ELF-1 (cell line): ENCODE measurements at regions not wholly inside any gene's neighbourhood (a gene's known extent, or its start where the extent isn't known, plus 50 kb on each side); places are given as distances from the start of the nearest gene placed in this dataset.
"Not testable (repeated sequence)": the region's sequence is repeated elsewhere in the genome, so short reads cannot be mapped to it uniquely, and the experiment has no call there.

Experiments
- DNase-seq: peaks from one replicate; pipeline ENCODE4 v3.0.0-alpha.2; 2016; ENCODE audit warnings: low read depth, low spot score

- DNase-seq: no peak
Measured at GRCh38 chr3:25844891-25845290, 55.0 kb downstream of the OXSM start.

DNA sequence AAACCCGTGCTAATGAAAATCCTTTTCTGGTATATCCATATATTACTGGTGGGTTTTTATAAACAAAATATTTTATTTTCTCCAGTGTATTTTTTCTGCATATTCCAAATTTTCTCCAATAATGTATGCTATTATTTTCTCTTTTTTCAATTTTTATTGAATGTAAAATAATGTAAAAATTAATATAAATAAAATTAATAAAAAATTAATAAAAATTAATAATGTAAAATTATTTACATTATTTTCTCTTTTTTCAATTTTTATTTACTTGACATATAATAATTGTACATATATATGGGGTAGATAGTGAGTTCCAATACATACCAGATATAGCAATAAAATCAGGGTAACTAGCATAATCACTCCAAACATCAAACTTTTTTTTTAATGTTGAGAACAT is 56.4 kb downstream of the OXSM start:
- DNase-seq: no peak

DNA sequence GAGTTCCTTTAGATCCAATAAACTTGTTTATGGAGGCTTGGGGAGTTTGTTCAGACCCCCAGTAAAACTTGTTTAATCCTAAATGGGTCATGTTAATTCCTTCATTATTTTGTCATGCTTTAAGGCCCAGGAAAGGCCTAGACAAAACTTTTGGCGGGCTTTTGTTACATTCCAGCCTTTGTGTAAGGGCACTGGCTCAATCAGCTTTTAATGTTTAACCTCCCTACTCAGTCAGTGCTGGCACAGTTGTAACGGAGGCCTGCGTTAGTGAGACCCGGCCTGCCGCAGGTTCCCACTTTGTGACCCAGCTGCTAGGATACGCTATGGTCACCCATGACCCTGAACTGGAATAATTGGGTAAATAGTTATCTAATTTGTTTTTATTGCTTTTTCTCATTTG is 59.2 kb downstream of the OXSM start:
- DNase-seq: no peak

GRCh38 chr3:25849641-25850385 is 59.9 kb downstream of the OXSM start:
- no peak for DNase-seq

GRCh38 chr3:25851693-25852259 is 61.9 kb downstream of the OXSM start:
- DNase-seq: not testable (repeated sequence)

DNA sequence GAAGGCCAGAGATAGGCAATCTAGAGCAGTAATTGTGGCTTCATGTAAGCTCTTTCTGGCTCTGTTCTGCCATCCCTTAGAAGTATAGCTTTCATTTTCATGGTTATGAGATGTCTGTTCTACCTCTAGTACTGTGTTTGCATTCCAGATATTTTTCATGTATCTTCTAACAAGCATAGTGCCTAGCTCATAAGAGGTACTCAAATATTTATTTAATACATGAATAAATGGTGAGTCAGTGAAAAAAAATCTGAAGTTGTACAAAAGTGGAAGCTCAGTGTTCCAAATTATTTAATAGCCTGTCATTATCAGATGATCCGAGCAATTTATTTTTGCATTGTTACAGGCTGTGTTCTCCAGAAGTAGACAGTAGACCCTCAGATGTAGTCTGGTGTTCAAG is 64.3 kb downstream of the OXSM start:
- no peak for DNase-seq

DNA sequence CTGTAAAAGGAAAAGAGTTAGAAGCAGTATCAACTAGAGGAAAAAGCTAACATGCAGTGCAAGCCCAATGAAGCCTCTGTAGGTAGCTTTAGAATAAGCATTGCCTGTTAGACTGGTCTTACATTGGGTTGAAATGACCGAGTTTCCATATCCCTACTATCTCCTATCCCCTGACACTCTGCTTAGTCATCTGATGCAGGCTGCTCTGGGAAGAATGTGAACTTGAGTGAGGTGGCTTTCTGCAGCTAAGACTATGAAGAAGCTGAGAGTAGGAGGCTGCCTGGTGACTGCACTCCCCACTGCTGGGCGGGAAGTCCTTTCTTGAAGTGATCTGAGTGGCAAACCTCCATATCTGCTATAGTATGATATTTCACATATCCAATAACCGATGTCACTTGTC is 64.7 kb downstream of the OXSM start:
- no peak for DNase-seq

GRCh38 chr3:25855266-25855784 is 65.4 kb downstream of the OXSM start:
- no peak for DNase-seq

DNA sequence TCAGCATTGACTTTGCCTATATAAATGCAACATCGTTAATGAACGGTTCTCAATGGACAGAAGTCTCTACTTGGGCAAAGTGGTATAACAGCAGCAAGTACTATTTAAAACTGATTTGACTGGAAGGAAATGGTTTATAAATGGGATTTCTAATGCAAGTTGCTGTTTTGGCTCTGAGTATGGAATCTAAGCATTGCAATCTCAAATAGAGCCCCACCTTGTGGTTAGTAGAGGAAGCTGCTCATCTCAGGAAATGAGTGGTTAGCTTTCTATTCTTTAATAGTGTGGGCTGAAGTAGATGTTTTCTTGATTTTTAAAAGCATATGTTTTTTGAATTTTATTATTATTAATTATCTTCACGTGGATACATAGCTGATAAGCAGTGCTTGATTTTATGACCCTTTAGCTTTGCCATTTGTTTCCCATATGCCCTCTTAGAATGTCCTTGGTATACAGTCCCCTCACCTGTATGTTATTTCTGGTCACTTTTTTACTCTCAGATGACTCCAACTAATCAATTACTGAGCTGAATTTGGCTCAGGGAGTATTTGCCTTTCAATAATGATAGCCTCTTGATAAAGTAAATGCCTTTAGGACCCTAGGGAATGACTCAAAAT is 67.1 kb downstream of the OXSM start:
- no peak for DNase-seq

DNA sequence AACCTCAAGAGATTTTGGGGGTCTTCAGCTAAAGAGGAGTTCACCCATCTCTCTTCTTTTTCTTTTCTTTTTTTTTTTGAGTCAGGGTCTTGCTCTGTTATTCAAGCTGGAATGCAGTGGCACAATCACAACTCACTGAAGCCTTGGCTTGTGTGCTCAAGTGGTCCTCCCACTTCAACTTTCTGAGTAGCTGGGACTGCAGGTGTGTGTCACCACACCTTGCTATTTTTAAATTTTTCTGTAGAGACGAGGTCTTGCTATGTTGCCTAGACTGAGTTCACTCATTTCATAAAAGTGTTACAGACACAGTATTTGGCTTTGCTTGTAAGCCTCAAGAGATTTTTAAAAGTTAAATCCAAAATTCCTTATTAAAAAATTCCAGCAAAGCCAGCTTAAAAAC is 71.7 kb downstream of the OXSM start:
- DNase-seq: no peak

DNA sequence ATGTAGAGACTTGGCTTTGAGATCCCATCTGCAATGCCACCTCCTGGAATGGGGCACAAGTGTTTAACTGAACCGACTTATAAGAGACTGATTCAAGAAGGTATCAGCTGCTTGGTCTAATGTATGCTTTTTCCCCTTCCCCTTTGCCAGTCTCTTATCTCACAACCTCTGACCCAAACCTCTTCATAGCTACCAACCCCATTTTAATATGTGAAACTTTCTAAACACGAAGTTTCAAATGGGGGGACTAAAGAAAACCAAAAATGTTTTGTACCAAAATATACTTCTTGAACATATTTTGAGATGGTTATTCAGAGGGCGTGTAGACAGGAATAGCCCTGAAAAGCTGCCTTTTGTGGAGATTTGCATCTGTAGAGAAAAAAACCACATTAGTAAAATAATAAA is 73.1 kb downstream of the OXSM start:
- no peak for DNase-seq

GRCh38 chr3:25863416-25863959 is 73.6 kb downstream of the OXSM start:
- DNase-seq: no peak

DNA sequence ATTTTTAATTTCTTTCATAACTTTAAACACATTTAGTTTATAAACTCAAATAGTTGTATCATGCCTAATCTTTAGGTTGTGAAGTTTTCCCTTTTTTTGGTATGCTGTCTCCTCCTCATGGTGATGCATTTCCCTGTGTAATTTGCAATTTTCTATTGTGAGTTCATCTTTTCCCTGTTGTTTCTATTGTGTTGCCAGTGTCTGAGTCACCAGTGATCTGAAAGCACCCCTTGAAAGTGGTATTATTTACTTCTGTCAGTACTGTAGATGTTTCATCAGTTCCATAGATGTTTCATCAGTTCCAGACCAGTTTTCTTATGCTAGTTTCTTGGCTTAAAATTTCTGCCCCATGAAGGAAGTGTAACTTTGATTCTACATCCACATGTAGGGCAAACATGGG is 80.6 kb downstream of the OXSM start:
- DNase-seq: no peak

GRCh38 chr3:25872200-25872877 is 82.4 kb downstream of the OXSM start:
- DNase-seq: no peak

DNA sequence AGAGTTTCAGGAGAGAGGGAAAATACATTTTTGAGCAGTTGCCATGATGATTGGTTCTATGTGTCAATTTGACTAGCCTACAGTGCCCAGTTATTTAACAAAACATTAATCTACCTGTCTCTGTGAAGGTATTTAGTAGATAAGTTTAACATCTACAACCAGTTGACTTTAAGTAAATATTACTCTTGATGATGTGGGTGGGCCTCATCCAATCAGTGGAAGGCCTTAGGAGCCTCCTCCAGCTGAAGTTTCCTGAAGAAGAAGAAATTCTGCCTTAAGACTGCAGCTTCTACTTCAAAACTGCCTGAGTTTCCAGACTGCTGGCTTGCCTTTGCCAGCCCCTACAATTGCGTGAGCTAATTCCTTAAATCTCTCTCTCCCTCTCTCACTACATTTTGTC is 93.6 kb downstream of the OXSM start:
- no peak for DNase-seq

DNA sequence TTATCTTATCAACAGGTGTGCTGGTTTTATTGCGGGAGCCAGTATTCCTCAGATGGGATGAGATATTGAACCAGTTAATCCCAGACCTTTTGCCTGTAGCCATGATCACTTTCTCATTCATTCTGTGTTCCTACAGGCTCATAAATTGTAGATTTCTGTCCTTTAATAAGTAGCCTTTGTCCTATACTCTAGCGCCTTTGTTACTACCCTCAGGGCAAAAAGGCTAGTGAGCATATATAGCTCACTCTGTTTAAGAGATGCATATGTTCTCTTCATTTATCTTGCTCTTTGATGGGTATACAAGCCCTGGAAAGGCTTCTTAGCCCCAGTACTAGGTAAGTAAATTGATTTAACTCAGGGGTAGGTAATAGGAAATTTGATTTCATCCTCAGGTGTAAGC is 95.1 kb downstream of the OXSM start:
- no peak for DNase-seq

DNA sequence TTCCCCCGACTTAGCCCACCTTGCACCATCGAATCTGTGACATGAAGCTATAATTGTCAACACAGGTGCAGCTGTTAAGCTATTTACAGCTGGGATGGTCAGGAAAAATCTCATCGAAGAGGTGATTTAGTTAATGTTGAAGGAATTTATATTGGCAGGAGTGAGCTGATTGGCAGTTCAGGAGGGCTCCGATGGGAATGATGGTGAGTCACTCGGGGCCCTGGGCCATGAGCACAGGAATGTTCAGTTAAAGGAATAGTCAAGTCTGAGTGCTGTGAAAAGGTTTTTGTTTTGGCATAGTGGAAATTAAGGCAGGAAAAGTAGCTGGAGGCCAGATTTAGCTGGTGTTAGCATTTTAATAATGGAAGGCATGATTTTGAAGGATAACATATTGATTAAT is 95.7 kb downstream of the OXSM start:
- DNase-seq: peak; percentile 63

GRCh38 chr3:25887907-25888306 is 98.0 kb downstream of the OXSM start:
- DNase-seq: no peak

DNA sequence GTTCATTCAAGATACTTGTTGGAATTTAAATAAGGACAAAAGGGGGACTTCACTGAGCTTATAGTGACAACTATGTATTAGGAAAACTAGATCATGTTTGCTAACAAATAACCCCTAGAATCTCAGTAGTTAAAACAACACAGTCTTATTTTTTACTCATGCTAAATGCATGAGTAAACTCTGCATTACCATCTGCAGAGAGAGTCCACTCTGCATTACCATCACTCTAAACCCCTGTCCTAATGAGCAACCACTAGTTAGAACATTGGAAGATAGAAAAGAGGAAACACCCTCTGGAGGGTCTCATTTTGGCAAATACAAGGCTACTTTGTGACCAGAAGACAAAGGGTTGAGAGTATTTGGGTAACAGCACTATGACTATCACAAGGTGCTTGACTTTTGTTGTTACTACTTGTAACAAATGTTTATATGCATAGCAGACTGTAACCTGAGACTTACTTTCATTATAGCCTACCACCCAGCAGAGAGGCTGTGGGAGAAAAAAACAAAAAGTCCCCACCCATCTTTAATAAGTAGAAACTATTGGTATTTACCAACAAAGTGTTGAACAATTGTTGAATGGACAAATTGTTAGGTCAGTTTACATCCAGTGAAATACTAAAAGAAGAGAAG is 99.1 kb downstream of the OXSM start:
- DNase-seq: no peak

DNA sequence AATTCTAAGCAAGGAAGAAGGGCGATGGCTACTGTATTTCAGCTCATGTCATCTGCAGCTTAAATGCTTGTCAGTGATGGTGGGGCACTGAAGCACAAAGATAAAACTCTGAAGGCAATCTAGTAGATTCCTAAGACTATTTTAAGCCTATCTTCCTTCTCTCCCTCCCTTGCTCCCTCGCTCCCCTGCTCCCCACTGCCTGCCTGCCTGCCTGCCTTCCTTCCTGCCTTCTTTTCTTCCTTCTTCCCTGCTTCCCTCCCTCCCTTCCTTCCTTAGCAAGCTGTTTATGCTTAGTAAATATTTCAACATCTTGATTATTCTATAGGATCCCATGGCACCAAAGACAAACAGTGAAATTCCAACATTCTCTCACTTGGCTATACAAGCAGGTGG is 99.6 kb downstream of the OXSM start:
- DNase-seq: no peak

- no peak for DNase-seq
Measured at GRCh38 chr3:25894101-25894500, 104.2 kb downstream of the OXSM start.

- DNase-seq: no peak
Measured at GRCh38 chr3:25895031-25895430, 105.1 kb downstream of the OXSM start.
